HepG2 (cell line): ENCODE measurements at regions not wholly inside any gene's neighbourhood (a gene's known extent, or its start where the extent isn't known, plus 50 kb on each side); places are given as distances from the start of the nearest gene placed in this dataset.

ENCODE experiments used
- JUN ChIP-seq: sonication (generic); formaldehyde crosslinking; IDR thresholded peaks from 2 replicates; pipeline ENCODE4 v1.4.0; 2020; ENCODE audit warnings: mild to moderate bottlenecking, missing genetic modification reagents
- KLF9 ChIP-seq: IDR thresholded peaks from 2 replicates; pipeline ENCODE4 v1.6.1; 2016; ENCODE audit warnings: low read depth
- POLR2AphosphoS5 ChIP-seq: IDR thresholded peaks from 2 replicates; pipeline ENCODE4 v1.6.1; 2012; ENCODE audit warnings: low read depth, low read length
- ZNF414 ChIP-seq: sonication (generic); formaldehyde crosslinking; IDR thresholded peaks from 2 replicates; pipeline ENCODE4 v1.5.0; 2020; ENCODE audit warnings: missing genetic modification reagents

DNA sequence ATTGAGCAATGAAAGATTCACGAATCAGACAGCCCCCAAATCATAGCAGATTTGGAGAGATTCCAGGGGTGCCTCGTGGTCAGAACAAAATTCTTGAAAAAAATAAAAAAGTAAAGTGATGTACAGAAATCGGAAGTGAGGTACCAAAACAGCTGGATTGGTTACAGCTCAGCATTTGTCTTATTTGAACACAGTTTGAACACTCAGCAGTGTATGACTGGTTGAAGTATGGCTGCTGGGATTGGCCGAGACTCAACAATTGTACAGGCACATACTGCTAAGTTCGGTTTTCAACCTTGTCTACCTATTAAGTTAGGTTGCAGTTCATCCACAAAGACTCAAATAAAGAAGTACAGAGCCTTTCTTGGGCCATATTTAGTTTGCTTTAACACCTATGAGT is 865.4 kb upstream of the TMEM132C start:
- TF ChIP-seq POLR2AphosphoS5 (no peak), KLF9 (CRISPR knock-in tag) (no peak), ZNF414 (no peak), JUN (CRISPR knock-in tag) (no peak)
